ENCODE measurements at regions not wholly inside any gene's neighbourhood (a gene's known extent, or its start where the extent isn't known, plus 50 kb on each side); places are given as distances from the start of the nearest gene placed in this dataset.

GRCh38 chr18:53943326-53943860, 281.1 kb downstream of the MBD2 start:
- intact Hi-C loops (cut with DNase I) = no loop called here
- no peak for ATAC-seq

GRCh38 chr18:53941601-53942338, 282.7 kb downstream of the MBD2 start:
- ATAC-seq (no peak), DNase-seq (no peak)
- intact Hi-C loops (cut with DNase I) = no loop called here

More at GRCh38 chr18:53943326-53943860, 281.1 kb downstream of the MBD2 start:
- no peak for DNase-seq

GRCh38 chr18:53937037-53937436, 287.4 kb downstream of the MBD2 start:
- no peak for ATAC-seq

GRCh38 chr18:53935803-53936202, 288.7 kb downstream of the MBD2 start:
- ATAC-seq (no peak), DNase-seq (no peak)
- intact Hi-C loops (cut with DNase I) = no loop called here

More at GRCh38 chr18:53937037-53937436, 287.4 kb downstream of the MBD2 start:
- intact Hi-C loops (cut with DNase I) = no loop called here
- no peak for DNase-seq

- DNase-seq (no peak), ATAC-seq (no peak)
- intact Hi-C loops (cut with DNase I) = no loop called here
These were observed 289.1 kb downstream of the MBD2 start for GRCh38 chr18:53935399-53935798.

GRCh38 chr18:53920312-53921075, 304.0 kb downstream of the MBD2 start:
- intact Hi-C loops (cut with DNase I) = loop anchor here in 1 of 2 donors (10.0 kb wide), 1 partner anchor 56 kb away; no protein-coding TSS in a partner anchor
- no peak for ATAC-seq
- no peak for DNase-seq

- intact Hi-C loops (cut with DNase I) = no loop called here
- DNase-seq (no peak), ATAC-seq (no peak)
These were observed 306.4 kb downstream of the MBD2 start for GRCh38 chr18:53918091-53918490.

GRCh38 chr18:53911200-53911599, 313.3 kb downstream of the MBD2 start:
- intact Hi-C loops (cut with DNase I) = no loop called here

GRCh38 chr18:53909668-53910067, 314.8 kb downstream of the MBD2 start:
- intact Hi-C loops (cut with DNase I) = no loop called here
- no peak for DNase-seq
- ATAC-seq = no peak

More at GRCh38 chr18:53911200-53911599, 313.3 kb downstream of the MBD2 start:
- ATAC-seq = no peak
- DNase-seq = no peak

- ATAC-seq (no peak), DNase-seq (no peak)
- intact Hi-C loops (cut with DNase I) = no loop called here
These were observed 316.5 kb downstream of the MBD2 start for GRCh38 chr18:53907921-53908320.

GRCh38 chr18:53906681-53907080, 317.8 kb downstream of the MBD2 start:
- DNase-seq (no peak), ATAC-seq (peak in 1 of 2 donors; percentile 55)
- intact Hi-C loops (cut with DNase I) = no loop called here

GRCh38 chr18:53894675-53895442, 329.6 kb downstream of the MBD2 start:
- DNase-seq (no peak), ATAC-seq (no peak)
- intact Hi-C loops (cut with DNase I) = no loop called here

GRCh38 chr18:53887447-53887846, 337.0 kb downstream of the MBD2 start:
- ATAC-seq = no peak

GRCh38 chr18:53886058-53886457, 338.4 kb downstream of the MBD2 start:
- no peak for ATAC-seq
- intact Hi-C loops (cut with DNase I) = no loop called here

More at GRCh38 chr18:53887447-53887846, 337.0 kb downstream of the MBD2 start:
- intact Hi-C loops (cut with DNase I) = no loop called here
- DNase-seq = no peak

GRCh38 chr18:53883771-53884170, 340.7 kb downstream of the MBD2 start:
- intact Hi-C loops (cut with DNase I) = no loop called here
- DNase-seq (no peak), ATAC-seq (no peak)

More at GRCh38 chr18:53886058-53886457, 338.4 kb downstream of the MBD2 start:
- no peak for DNase-seq

- no peak for ATAC-seq
These were observed 350.4 kb downstream of the MBD2 start for GRCh38 chr18:53874103-53874502.

GRCh38 chr18:53864770-53865169, 359.7 kb downstream of the MBD2 start:
- ATAC-seq = no peak
- intact Hi-C loops (cut with DNase I) = loop anchor here in 1 of 2 donors (10.0 kb wide), 1 partner anchor 60 kb away; no protein-coding TSS in a partner anchor
- no peak for DNase-seq

More at GRCh38 chr18:53874103-53874502, 350.4 kb downstream of the MBD2 start:
- intact Hi-C loops (cut with DNase I) = no loop called here
- DNase-seq = no peak

- ATAC-seq = no peak
- intact Hi-C loops (cut with DNase I) = loop anchor here in 1 of 2 donors (10.0 kb wide), 1 partner anchor 62 kb away; no protein-coding TSS in a partner anchor
- no peak for DNase-seq
These were observed 361.5 kb downstream of the MBD2 start for GRCh38 chr18:53862921-53863320.

- intact Hi-C loops (cut with DNase I) = loop anchor here in 1 of 2 donors (10.0 kb wide), 1 partner anchor 64 kb away; no protein-coding TSS in a partner anchor
- DNase-seq = no peak
- no peak for ATAC-seq
These were observed 363.3 kb downstream of the MBD2 start for GRCh38 chr18:53861185-53861584.

All from left cardiac atrium (tissue), 4 donors.